ENCODE measurements at regions not wholly inside any gene's neighbourhood (a gene's known extent, or its start where the extent isn't known, plus 50 kb on each side); places are given as distances from the start of the nearest gene placed in this dataset.

DNA sequence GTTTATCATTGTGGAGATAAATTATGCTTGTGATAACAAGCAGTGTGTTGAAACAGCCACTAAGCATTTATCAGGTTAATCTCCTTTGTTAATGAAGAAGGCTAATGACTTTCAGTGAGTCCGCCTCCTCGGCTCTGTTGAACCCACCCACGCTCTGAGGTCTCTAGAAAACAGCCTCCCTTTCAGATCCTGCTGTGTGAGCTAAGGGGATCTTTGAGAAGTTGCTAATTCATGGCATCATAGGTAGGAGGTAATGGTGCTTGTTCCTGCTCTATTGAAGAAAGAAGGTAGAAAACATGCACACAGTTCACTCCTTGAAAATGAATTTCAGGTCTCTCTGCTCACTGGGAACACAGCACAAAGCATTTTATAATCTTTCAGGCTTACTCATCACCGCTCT is 483.9 kb downstream of the AACS start:
- FAIRE-seq (no peak), DNase-seq (ENCODE audit: low read depth in 1 of 2, low spot score in 2 of 2) (no peak)
- no peak overlapping the region for H2BK12ac ChIP-seq (ENCODE audit: low read depth, low read length)
- H3K27ac ChIP-seq (ENCODE audit: low read depth, low read length), result no peak overlapping the region
- no peak overlapping the region for H2BK120ac ChIP-seq (replicated peaks; ENCODE audit: low read depth, low read length)
- no peak overlapping the region for H3K9ac ChIP-seq (replicated peaks in 1 of 4; ENCODE audit: extremely low read depth in 1 of 4, low read depth in 3 of 4, low read length in 3 of 4)
- no peak overlapping the region for H2BK20ac ChIP-seq (ENCODE audit: low read length)
- H4K5ac ChIP-seq (ENCODE audit: insufficient read length, low read depth, low read length), result no peak overlapping the region
- H4K91ac ChIP-seq (replicated peaks; ENCODE audit: insufficient read length, low read length), result no peak overlapping the region
- H3K4me3 ChIP-seq (ENCODE audit: extremely low read depth in 1 of 4, insufficient read depth in 2 of 4, low read depth in 3 of 4, low read length in 4 of 4), result no peak overlapping the region
- H4K8ac ChIP-seq (ENCODE audit: extremely low read depth, insufficient read depth, low read length), result no peak overlapping the region
- 97% methylated on average over 4 of the region's 4 CpGs; no CpG with 5 or more reads in 1 of the 2 experiments for WGBS, 2 experiments (ENCODE audit: extremely low coverage in 1 of 2, insufficient coverage in 1 of 2, insufficient read length in 1 of 2, insufficient replicate concordance in 2 of 2, low coverage in 1 of 2, low lambda C conversion rate in 2 of 2, missing lambda C conversion rate in 1 of 2)
- no peak overlapping the region for H3K18ac ChIP-seq (ENCODE audit: extremely low read depth, low read length)
- H2AFZ ChIP-seq (ENCODE audit: low read length), result no peak overlapping the region
- H3K4ac ChIP-seq (replicated peaks; ENCODE audit: insufficient read length, low read depth, low read length), result no peak overlapping the region
- peaks cover 3 to 7% of the 10 kb centered on the region in 2 experiments; a peak in 1 of 4 replicates for H3K9me3 ChIP-seq (ENCODE audit: insufficient read depth in 2 of 2, low read depth in 1 of 2, low read length in 1 of 2)
- H3K23me2 ChIP-seq (ENCODE audit: low read depth, low read length), result no peaks in the 10 kb centered on the region
- CTCF ChIA-PET (ENCODE audit: partially characterized antibody), result interaction anchor here (0.5 to 2.2 kb wide), 17 partner anchors 13 to 207 kb away, joined by 3 to 8 read pairs (median 4); no protein-coding TSS in a partner anchor
- H2AK5ac ChIP-seq (ENCODE audit: low read depth, low read length), result no peak overlapping the region
- no peak overlapping the region for H3K4me2 ChIP-seq (ENCODE audit: insufficient read depth in 1 of 2, low read depth in 2 of 2, low read length in 2 of 2)
- peaks cover 0 to 3% (median 0%) of the 10 kb centered on the region in 4 experiments; a peak in 2 of 8 replicates for H3K36me3 ChIP-seq (ENCODE audit: control insufficient read depth in 2 of 4, insufficient read depth in 4 of 4, low read length in 3 of 4)
- TF ChIP-seq SIRT6 (IDR thresholded peaks at IDR 0.05; ENCODE audit: low read length), result no peak
- H3K27me3 ChIP-seq (replicated peaks in 1 of 4; ENCODE audit: control insufficient read depth in 3 of 4, extremely low read depth in 1 of 4, insufficient read depth in 3 of 4, low read length in 3 of 4), result no peaks in the 10 kb centered on the region
- H2BK15ac ChIP-seq (ENCODE audit: low read length), result no peak overlapping the region
- H2BK5ac ChIP-seq (ENCODE audit: low read depth, low read length), result no peak overlapping the region
- POLR2A ChIA-PET (ENCODE audit: partially characterized antibody), result no interaction called here
- no peaks in the 10 kb centered on the region for H3K4me1 ChIP-seq (replicated peaks in 1 of 4; ENCODE audit: control insufficient read depth in 3 of 4, insufficient read depth in 4 of 4, low read length in 3 of 4)
- H3K56ac ChIP-seq (replicated peaks; ENCODE audit: insufficient read length, low read depth, low read length), result no peak overlapping the region
- no peaks in the 10 kb centered on the region for H4K20me1 ChIP-seq (replicated peaks in 1 of 2; ENCODE audit: control insufficient read depth in 1 of 2, insufficient read depth in 2 of 2, low read length in 2 of 2)
- H3K79me2 ChIP-seq (ENCODE audit: control insufficient read depth in 1 of 2, insufficient read depth in 2 of 2, low read length in 2 of 2), result no peaks in the 10 kb centered on the region
- no peak overlapping the region for H3K14ac ChIP-seq (ENCODE audit: insufficient read length)
- no peaks in the 10 kb centered on the region for H3K79me1 ChIP-seq (ENCODE audit: low read depth, low read length)
- H3K23ac ChIP-seq (ENCODE audit: insufficient read length), result no peak overlapping the region
